Cardiac fibroblast (primary cell): ENCODE measurements at regions not wholly inside any gene's neighbourhood (a gene's known extent, or its start where the extent isn't known, plus 50 kb on each side); places are given as distances from the start of the nearest gene placed in this dataset.

ENCODE experiments used
- DNase-seq, 2 donors: peaks; one replicate each; pipeline versions ENCODE4 v3.0.0 to v3.0.0-alpha.2; 2010; ENCODE audit warnings: low read depth in 2 of 2
- H3K4me3 ChIP-seq, 2 donors: replicated peaks in 1 of 2; 1 replicate in 1 of 2; 2 replicates in 1 of 2; pipeline ENCODE4 v1.5.1; 2011; ENCODE audit warnings: low read depth in 2 of 2, low read length in 2 of 2, mild to moderate bottlenecking in 2 of 2, moderate library complexity in 1 of 2
- CTCF ChIP-seq: IDR thresholded peaks from one replicate; pipeline ENCODE4 v1.5.1; 2011; ENCODE audit warnings: low read depth, mild to moderate bottlenecking, low read length, inconsistent platforms

- DNase-seq, result no peak
- no peak for TF ChIP-seq CTCF
- H3K4me3 ChIP-seq, result no peak overlapping the region
These were observed 477.4 kb upstream of the FZD8 start for GRCh38 chr10:36119455-36119854.

- H3K4me3 ChIP-seq, result no peak overlapping the region
- no peak for DNase-seq
- no peak for TF ChIP-seq CTCF
These were observed 476.2 kb upstream of the FZD8 start for GRCh38 chr10:36118314-36118713.

GRCh38 chr10:36117890-36118289, 475.8 kb upstream of the FZD8 start:
- no peak overlapping the region for H3K4me3 ChIP-seq
- TF ChIP-seq CTCF, result no peak
- no peak for DNase-seq

DNA sequence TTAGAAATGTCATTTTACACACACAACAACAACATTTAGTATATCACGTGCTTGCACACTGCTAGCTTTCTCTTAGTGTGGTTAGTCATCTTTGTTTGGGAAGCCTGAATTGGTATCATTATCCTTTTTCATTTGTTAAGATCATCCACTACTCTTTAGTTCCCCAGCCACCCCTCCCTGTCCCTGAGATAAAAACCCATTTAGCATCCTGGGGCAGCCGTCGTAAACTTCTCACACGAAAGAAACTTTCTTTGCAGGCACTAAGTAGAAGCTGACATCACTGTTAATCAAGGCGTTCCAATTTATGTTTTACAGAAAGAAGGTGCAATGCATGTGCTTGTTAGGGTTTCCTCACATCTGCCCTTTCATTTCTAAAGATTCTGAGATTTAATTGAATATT, 475.1 kb upstream of the FZD8 start:
- no peak overlapping the region for H3K4me3 ChIP-seq
- no peak for DNase-seq
- TF ChIP-seq CTCF, result no peak

- DNase-seq, result no peak
- no peak overlapping the region for H3K4me3 ChIP-seq
- no peak for TF ChIP-seq CTCF
These were observed 474.6 kb upstream of the FZD8 start for GRCh38 chr10:36116731-36117130.

GRCh38 chr10:36116040-36116439, 473.9 kb upstream of the FZD8 start:
- no peak overlapping the region for H3K4me3 ChIP-seq
- no peak for TF ChIP-seq CTCF
- DNase-seq, result no peak

GRCh38 chr10:36115364-36115763, 473.3 kb upstream of the FZD8 start:
- no peak for TF ChIP-seq CTCF
- no peak overlapping the region for H3K4me3 ChIP-seq
- DNase-seq, result no peak
